NOMO-1 (cell line): ENCODE measurements at regions not wholly inside any gene's neighbourhood (a gene's known extent, or its start where the extent isn't known, plus 50 kb on each side); places are given as distances from the start of the nearest gene placed in this dataset.
A peak's percentile ranks its signal among the peaks of the same experiment; 100 is the strongest.
"Not testable (repeated sequence)": the region's sequence is repeated elsewhere in the genome, so short reads cannot be mapped to it uniquely, and the experiment has no call there.

Experiments
- DNase-seq, 2 experiments: peaks; one replicate each; lab custom pipeline; 2025; ENCODE audit not compliant: unreplicated experiment in 2 of 2; lab: John Stamatoyannopoulos, UW

GRCh38 chr21:23601549-23601948, 2005.7 kb downstream of the MRPL39 start:
- DNase-seq = no peak

GRCh38 chr21:23593582-23593981, 2013.7 kb downstream of the MRPL39 start:
- no peak for DNase-seq

- DNase-seq = no peak
Observed at GRCh38 chr21:23585419-23585818, 2021.9 kb downstream of the MRPL39 start.

- no peak for DNase-seq
Observed at GRCh38 chr21:23579573-23579972, 2027.7 kb downstream of the MRPL39 start.

GRCh38 chr21:23578027-23578426, 2029.3 kb downstream of the MRPL39 start:
- no peak for DNase-seq

- DNase-seq = no peak
Observed at GRCh38 chr21:23574932-23575331, 2032.3 kb downstream of the MRPL39 start.

GRCh38 chr21:23548924-23549323, 2058.4 kb downstream of the MRPL39 start:
- DNase-seq = not testable (repeated sequence)

- no peak for DNase-seq
Observed at GRCh38 chr21:23543333-23543732, 2063.9 kb downstream of the MRPL39 start.

- no peak for DNase-seq
Observed at GRCh38 chr21:23542097-23542496, 2065.2 kb downstream of the MRPL39 start.

- no peak for DNase-seq
Observed at GRCh38 chr21:23541571-23541970, 2065.7 kb downstream of the MRPL39 start.

- no peak for DNase-seq
Observed at GRCh38 chr21:23534850-23535249, 2072.4 kb downstream of the MRPL39 start.

- DNase-seq = no peak
Observed at GRCh38 chr21:23531444-23531843, 2075.8 kb downstream of the MRPL39 start.

GRCh38 chr21:23524685-23525084, 2082.6 kb downstream of the MRPL39 start:
- DNase-seq = peak; percentile 80 to 96

GRCh38 chr21:23522751-23523150, 2084.5 kb downstream of the MRPL39 start:
- DNase-seq = no peak

GRCh38 chr21:23507501-23507900, 2099.8 kb downstream of the MRPL39 start:
- DNase-seq = no peak

- DNase-seq = no peak
Observed at GRCh38 chr21:23496729-23497128, 2110.6 kb downstream of the MRPL39 start.

GRCh38 chr21:23488245-23488644, 2119.0 kb downstream of the MRPL39 start:
- DNase-seq = no peak

- no peak for DNase-seq
Observed at GRCh38 chr21:23480591-23481270, 2126.6 kb downstream of the MRPL39 start.

- DNase-seq = no peak
Observed at GRCh38 chr21:23478381-23478780, 2128.9 kb downstream of the MRPL39 start.

- DNase-seq = no peak
Observed at GRCh38 chr21:23475281-23476219, 2131.7 kb downstream of the MRPL39 start.

GRCh38 chr21:23471877-23472276, 2135.4 kb downstream of the MRPL39 start:
- DNase-seq = no peak

GRCh38 chr21:23463365-23463764, 2143.9 kb downstream of the MRPL39 start:
- DNase-seq = no peak
